Fibroblast of the aortic adventitia (primary cell): ENCODE measurements at regions not wholly inside any gene's neighbourhood (a gene's known extent, or its start where the extent isn't known, plus 50 kb on each side); places are given as distances from the start of the nearest gene placed in this dataset.

Source experiments
- DNase-seq: peaks from one replicate; pipeline ENCODE4 v3.0.0-alpha.2; 2010; ENCODE audit warnings: low read depth
- H3K4me3 ChIP-seq: 2 replicates; pipeline ENCODE4 v1.5.1; 2011; ENCODE audit warnings: low read depth, mild to moderate bottlenecking, control low read depth, low read length, moderate library complexity
- CTCF ChIP-seq: IDR thresholded peaks from 2 replicates; pipeline ENCODE4 v1.5.1; 2011; ENCODE audit warnings: mild to moderate bottlenecking, low read length, control low read depth, inconsistent platforms; ENCODE audit not compliant: insufficient read depth

- no peak for DNase-seq
- no peak for TF ChIP-seq CTCF
- H3K4me3 ChIP-seq, result no peak overlapping the region
These were observed 594.1 kb downstream of the PTPRU start for GRCh38 chr1:29830383-29830782.

GRCh38 chr1:29829448-29830344 lies 593.4 kb downstream of the PTPRU start:
- H3K4me3 ChIP-seq, result no peak overlapping the region
- no peak for DNase-seq
- TF ChIP-seq CTCF, result no peak

DNA sequence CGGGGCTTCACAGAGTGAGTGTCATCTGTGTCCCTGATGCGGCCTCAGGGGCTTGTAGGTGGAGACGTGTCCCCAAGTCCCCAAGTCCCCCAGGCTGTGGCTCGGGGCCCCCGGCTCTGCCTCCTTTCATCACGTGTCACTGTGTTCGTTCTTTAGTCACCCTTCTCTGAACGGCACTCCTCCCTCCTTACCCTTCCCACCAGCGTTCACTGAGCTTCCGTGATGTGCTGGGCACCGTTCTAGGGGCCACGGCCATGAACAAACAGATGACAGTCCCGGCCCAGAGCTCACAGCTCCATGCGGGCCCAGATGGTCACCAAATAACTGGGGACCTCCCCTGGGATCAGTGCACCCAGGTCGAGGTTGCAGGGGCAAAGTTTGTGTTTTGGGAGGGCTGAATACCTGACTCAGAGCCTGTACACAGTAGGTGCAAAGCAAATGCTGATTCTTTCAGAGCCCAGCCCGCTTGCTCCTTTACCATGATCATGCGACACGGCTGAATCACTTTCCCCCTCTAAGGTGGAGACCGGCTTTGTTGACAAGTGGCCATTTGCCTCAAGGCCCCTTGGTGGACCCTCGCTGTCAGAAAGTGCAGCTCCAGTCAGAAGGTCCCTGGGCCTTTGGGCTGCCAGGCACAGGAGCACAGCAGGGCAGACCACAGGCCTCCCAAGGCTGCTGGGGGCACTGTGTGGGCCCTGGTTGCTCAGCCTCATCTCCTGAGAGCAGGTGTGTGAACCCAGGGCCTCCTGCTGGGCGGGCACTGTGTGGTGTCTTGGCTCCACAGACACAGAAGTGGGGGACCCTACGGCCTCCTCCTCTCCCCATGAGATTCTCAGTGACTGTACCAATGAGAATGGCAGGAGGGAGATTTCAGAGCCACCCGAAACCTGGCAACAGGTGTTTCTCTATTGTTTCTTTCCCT lies 592.5 kb downstream of the PTPRU start:
- TF ChIP-seq CTCF, result no peak
- no peak overlapping the region for H3K4me3 ChIP-seq

DNA sequence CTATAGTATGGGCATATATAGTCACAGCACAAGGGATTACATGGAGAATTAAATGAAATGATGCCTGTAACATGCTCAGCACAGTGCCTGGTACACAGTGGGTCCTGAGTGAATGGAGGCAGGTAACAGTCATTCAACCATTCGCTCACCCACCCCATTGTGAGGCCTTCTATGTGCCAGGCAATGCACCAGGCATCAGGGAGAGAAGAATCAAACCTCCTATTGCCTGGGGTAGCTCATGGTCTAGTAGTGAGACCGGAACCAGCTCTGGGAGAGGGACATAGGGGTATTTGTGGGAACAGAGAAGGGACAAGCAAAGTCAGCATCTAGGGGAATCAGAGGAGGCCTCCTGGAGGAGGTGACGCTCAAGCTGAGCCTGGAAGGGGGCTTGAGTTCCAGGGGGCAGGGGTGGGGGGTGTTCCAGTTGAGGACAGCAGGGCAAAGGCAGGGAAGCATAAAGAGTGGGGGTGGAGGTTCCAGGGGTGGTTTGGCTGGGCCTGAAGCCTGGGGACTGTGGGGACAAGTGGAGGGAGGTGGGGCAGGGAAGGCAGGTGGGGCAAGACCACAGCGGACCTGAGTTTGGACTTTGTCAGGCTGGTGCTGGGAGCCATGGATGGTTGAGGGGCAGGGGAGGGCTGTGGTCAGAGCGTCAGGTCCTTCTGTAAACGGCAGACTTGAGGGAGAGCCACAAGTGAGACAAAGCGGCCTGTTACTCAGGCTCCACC lies 591.6 kb downstream of the PTPRU start:
- DNase-seq, result no peak
- TF ChIP-seq CTCF, result no peak
- no peak overlapping the region for H3K4me3 ChIP-seq

More for the DNA sequence above, 592.5 kb downstream of the PTPRU start:
- DNase-seq, result no peak

- no peak for TF ChIP-seq CTCF
These were observed 591.0 kb downstream of the PTPRU start for GRCh38 chr1:29827237-29827750.

DNA sequence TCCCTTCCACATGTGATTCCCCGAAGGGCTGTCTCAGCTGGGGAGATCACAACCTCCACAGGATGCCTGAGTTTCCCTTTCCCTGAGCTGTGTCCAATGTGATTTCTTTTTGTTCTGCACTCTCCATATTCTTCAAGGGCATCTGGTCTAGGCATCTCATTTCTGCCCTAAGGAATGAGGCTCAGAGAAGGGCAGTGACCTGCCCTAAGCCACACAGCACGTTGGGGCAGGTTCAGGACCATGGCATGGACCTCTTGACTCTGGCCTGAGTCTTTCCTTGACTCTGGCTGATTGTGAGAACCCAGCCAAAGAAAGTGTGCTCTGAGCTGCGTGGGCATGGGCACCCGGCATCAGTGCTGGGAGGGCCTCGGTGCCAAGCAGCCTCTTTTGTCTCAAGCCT lies 590.3 kb downstream of the PTPRU start:
- H3K4me3 ChIP-seq, result no peak overlapping the region
- no peak for DNase-seq
- no peak for TF ChIP-seq CTCF

More at GRCh38 chr1:29827237-29827750, 591.0 kb downstream of the PTPRU start:
- no peak for DNase-seq
- no peak overlapping the region for H3K4me3 ChIP-seq
